ENCODE measurements at regions not wholly inside any gene's neighbourhood (a gene's known extent, or its start where the extent isn't known, plus 50 kb on each side); places are given as distances from the start of the nearest gene placed in this dataset.

- H3K4me2 ChIP-seq (ENCODE audit: low read length): no peak overlapping the region
- no peaks in the 10 kb centered on the region for H3K9me3 ChIP-seq (ENCODE audit: low read length)
- H3K79me2 ChIP-seq (ENCODE audit: insufficient read depth, low read length): no peaks in the 10 kb centered on the region
- no peak overlapping the region for H2AFZ ChIP-seq (ENCODE audit: low read length)
- H3K27me3 ChIP-seq (ENCODE audit: insufficient read depth, low read length): no peaks in the 10 kb centered on the region
- no peaks in the 10 kb centered on the region for H3K4me1 ChIP-seq (ENCODE audit: insufficient read depth, low read length, severe bottlenecking)
- H3K9ac ChIP-seq (ENCODE audit: low read length): no peak overlapping the region
- no peaks in the 10 kb centered on the region for H3K9me2 ChIP-seq (ENCODE audit: low read depth, low read length)
- no peak overlapping the region for H3K27ac ChIP-seq (ENCODE audit: low read depth, low read length, poor library complexity, severe bottlenecking)
- H3K4me3 ChIP-seq (ENCODE audit: low read depth, low read length, poor library complexity, severe bottlenecking): no peak overlapping the region
- TF ChIP-seq EZH2 (IDR thresholded peaks at IDR 0.05; ENCODE audit: borderline replicate concordance, low read length) (no peak), CTCF (IDR thresholded peaks at IDR 0.05; ENCODE audit: low read length) (no peak)
- no peaks in the 10 kb centered on the region for H4K20me1 ChIP-seq (ENCODE audit: insufficient read depth, low read length)
- H3F3A ChIP-seq (ENCODE audit: insufficient read depth, low read length): no peaks in the 10 kb centered on the region
- no peaks in the 10 kb centered on the region for H3K36me3 ChIP-seq (ENCODE audit: insufficient read depth, low read length)
Measured at GRCh38 chr11:116642481-116642880, 130.3 kb downstream of the BUD13 start.

GRCh38 chr11:116641561-116642045 is 131.2 kb downstream of the BUD13 start:
- H3K27me3 ChIP-seq (ENCODE audit: insufficient read depth, low read length): no peaks in the 10 kb centered on the region
- no peaks in the 10 kb centered on the region for H3K36me3 ChIP-seq (ENCODE audit: insufficient read depth, low read length)
- no peaks in the 10 kb centered on the region for H3K9me3 ChIP-seq (ENCODE audit: low read length)
- H3F3A ChIP-seq (ENCODE audit: insufficient read depth, low read length): no peaks in the 10 kb centered on the region
- H3K4me2 ChIP-seq (ENCODE audit: low read length): no peak overlapping the region
- H3K4me1 ChIP-seq (ENCODE audit: insufficient read depth, low read length, severe bottlenecking): no peaks in the 10 kb centered on the region
- H4K20me1 ChIP-seq (ENCODE audit: insufficient read depth, low read length): no peaks in the 10 kb centered on the region
- H3K27ac ChIP-seq (ENCODE audit: low read depth, low read length, poor library complexity, severe bottlenecking): no peak overlapping the region
- no peak for TF ChIP-seq EZH2 (IDR thresholded peaks at IDR 0.05; ENCODE audit: borderline replicate concordance, low read length)
- peak; percentile 62 for TF ChIP-seq CTCF (IDR thresholded peaks at IDR 0.05; ENCODE audit: low read length)
- no peak overlapping the region for H2AFZ ChIP-seq (ENCODE audit: low read length)
- no peak overlapping the region for H3K4me3 ChIP-seq (ENCODE audit: low read depth, low read length, poor library complexity, severe bottlenecking)
- H3K9me2 ChIP-seq (ENCODE audit: low read depth, low read length): no peaks in the 10 kb centered on the region
- no peak overlapping the region for H3K9ac ChIP-seq (ENCODE audit: low read length)
- no peaks in the 10 kb centered on the region for H3K79me2 ChIP-seq (ENCODE audit: insufficient read depth, low read length)

- no peaks in the 10 kb centered on the region for H4K20me1 ChIP-seq (ENCODE audit: insufficient read depth, low read length)
- no peaks in the 10 kb centered on the region for H3K79me2 ChIP-seq (ENCODE audit: insufficient read depth, low read length)
- no peaks in the 10 kb centered on the region for H3K9me2 ChIP-seq (ENCODE audit: low read depth, low read length)
- H3K4me2 ChIP-seq (ENCODE audit: low read length): no peak overlapping the region
- H3K4me1 ChIP-seq (ENCODE audit: insufficient read depth, low read length, severe bottlenecking): no peaks in the 10 kb centered on the region
- no peaks in the 10 kb centered on the region for H3K36me3 ChIP-seq (ENCODE audit: insufficient read depth, low read length)
- no peaks in the 10 kb centered on the region for H3K9me3 ChIP-seq (ENCODE audit: low read length)
- no peak overlapping the region for H2AFZ ChIP-seq (ENCODE audit: low read length)
- H3K27me3 ChIP-seq (ENCODE audit: insufficient read depth, low read length): no peaks in the 10 kb centered on the region
- TF ChIP-seq CTCF (IDR thresholded peaks at IDR 0.05; ENCODE audit: low read length): no peak
- TF ChIP-seq EZH2 (IDR thresholded peaks at IDR 0.05; ENCODE audit: borderline replicate concordance, low read length): no peak
- H3K27ac ChIP-seq (ENCODE audit: low read depth, low read length, poor library complexity, severe bottlenecking): no peak overlapping the region
- H3K4me3 ChIP-seq (ENCODE audit: low read depth, low read length, poor library complexity, severe bottlenecking): no peak overlapping the region
- H3K9ac ChIP-seq (ENCODE audit: low read length): no peak overlapping the region
- H3F3A ChIP-seq (ENCODE audit: insufficient read depth, low read length): no peaks in the 10 kb centered on the region
Measured at GRCh38 chr11:116640641-116641402, 132.0 kb downstream of the BUD13 start.

Measured in OCI-LY1 (cell line).